ENCODE measurements at regions not wholly inside any gene's neighbourhood (a gene's known extent, or its start where the extent isn't known, plus 50 kb on each side); places are given as distances from the start of the nearest gene placed in this dataset.

DNA sequence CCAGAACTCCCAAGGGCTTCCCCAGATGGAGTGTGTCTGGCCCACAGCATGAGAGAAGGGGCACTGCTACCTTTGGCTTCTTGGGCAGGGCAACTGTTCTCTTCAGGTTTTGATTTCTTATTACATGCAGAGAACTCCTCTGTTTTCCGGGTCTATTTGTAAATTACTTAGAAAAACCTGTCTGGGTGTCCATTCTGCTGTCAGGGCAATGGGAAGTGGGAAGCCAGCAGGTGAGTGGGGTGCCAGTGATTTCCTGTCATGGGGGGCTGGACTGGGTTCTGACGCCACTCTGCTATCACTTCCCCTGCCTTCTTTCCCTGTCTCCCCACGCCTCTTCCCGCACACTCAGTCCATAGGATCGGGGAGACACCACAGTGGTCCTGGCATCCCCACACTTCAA, 58.0 kb upstream of the LGALSL start:
- peaks cover 19% of the 10 kb centered on the region for H3K27me3 ChIP-seq (ENCODE audit: control insufficient read depth, insufficient read depth, low read length)
- TF ChIP-seq, protein P1, sequence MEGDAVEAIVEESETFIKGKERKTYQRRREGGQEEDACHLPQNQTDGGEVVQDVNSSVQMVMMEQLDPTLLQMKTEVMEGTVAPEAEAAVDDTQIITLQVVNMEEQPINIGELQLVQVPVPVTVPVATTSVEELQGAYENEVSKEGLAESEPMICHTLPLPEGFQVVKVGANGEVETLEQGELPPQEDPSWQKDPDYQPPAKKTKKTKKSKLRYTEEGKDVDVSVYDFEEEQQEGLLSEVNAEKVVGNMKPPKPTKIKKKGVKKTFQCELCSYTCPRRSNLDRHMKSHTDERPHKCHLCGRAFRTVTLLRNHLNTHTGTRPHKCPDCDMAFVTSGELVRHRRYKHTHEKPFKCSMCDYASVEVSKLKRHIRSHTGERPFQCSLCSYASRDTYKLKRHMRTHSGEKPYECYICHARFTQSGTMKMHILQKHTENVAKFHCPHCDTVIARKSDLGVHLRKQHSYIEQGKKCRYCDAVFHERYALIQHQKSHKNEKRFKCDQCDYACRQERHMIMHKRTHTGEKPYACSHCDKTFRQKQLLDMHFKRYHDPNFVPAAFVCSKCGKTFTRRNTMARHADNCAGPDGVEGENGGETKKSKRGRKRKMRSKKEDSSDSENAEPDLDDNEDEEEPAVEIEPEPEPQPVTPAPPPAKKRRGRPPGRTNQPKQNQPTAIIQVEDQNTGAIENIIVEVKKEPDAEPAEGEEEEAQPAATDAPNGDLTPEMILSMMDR (IDR thresholded peaks at IDR 0.05; ENCODE audit: insufficient read depth, low read depth, low read length), result no peak
- no peak overlapping the region for H3K4me3 ChIP-seq (ENCODE audit: low read depth, low read length)
- ChIA-PET CTCF (no interaction called here), POLR2A (no interaction called here)
- DNase-seq (ENCODE audit: low read depth), result no peak
- no peaks in the 10 kb centered on the region for H3K36me3 ChIP-seq (ENCODE audit: control insufficient read depth, insufficient read depth, low read length)

DNA sequence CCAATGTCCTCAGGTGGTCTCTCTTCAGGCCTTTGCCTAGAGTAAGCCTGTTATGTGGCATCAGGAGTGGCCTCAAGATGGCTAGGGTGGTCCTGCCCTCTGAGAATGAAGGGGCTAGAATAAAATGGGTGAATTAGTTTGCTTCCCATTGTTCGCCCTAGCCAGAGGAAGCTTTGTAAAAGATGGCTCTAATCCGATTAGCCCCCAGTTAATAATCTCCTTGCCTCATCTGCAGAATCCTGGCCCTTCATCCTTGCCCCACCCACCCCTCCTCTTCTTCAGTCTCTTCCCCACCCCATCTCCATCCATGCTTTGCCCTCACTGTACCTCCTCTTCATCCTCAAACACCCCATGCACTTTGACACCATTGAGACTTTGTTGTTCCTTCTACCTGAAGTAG, 57.4 kb upstream of the LGALSL start:
- TF ChIP-seq, protein P1 (IDR thresholded peaks at IDR 0.05; ENCODE audit: insufficient read depth, low read depth, low read length), result no peak
- DNase-seq (ENCODE audit: low read depth), result no peak
- no peak overlapping the region for H3K4me3 ChIP-seq (ENCODE audit: low read depth, low read length)
- ChIA-PET CTCF (no interaction called here), POLR2A (no interaction called here)
- H3K27me3 ChIP-seq (ENCODE audit: control insufficient read depth, insufficient read depth, low read length), result peaks cover 19% of the 10 kb centered on the region
- no peaks in the 10 kb centered on the region for H3K36me3 ChIP-seq (ENCODE audit: control insufficient read depth, insufficient read depth, low read length)

DNA sequence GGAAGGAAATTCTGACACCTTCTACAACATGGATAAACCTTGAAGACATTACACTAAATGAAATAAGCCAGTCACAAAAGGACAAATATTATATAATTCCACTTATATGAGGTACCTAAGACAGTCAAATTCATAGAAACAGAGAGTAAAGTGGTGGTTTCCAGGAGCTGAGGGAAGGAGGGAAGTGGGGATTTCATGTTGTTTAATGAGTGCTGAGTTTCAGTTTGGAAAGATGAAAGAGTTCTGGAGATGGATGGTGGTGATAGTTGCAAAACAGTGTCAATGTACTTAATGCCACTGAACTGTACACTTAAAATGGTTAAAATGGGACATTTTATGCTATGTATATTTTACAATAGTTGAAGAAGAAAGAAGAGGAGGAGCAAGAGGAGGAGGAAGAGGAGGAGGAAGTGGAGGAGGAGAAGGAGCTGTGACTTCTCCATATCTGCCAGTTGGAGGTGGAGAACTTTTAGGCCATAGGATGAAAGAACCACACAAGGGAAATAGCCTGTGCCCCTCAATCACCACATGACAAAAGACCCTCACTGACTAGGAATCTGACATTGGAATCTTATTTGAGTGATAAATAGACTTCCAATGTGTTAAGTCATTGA, 55.3 kb upstream of the LGALSL start:
- ChIA-PET CTCF (no interaction called here), POLR2A (no interaction called here)
- TF ChIP-seq, protein P1 (IDR thresholded peaks at IDR 0.05; ENCODE audit: insufficient read depth, low read depth, low read length), result no peak

DNA sequence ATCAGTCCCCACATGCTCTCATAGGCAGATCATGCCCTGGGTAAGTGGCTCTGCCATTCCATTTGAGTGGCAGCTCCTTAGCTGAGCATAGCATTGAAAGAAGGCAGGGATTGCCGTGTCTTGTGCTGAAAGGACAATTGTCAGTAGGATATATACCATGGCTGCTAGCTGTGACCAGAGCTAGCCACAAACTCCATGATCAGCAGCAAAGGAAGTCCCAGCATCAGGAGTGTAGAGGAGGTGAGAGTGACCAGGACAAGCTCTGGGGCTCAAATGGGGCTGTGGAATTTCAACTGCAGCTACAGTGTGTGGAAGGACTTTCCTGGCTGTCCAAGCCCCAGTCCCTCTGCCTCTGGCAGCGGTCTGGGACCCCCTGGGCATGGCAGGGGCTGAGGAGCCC, 54.4 kb upstream of the LGALSL start:
- Histone ChIP-seq H3K36me3 (ENCODE audit: control insufficient read depth, insufficient read depth, low read length) (no peaks in the 10 kb centered on the region), H3K4me3 (ENCODE audit: low read depth, low read length) (no peak overlapping the region), H3K27me3 (ENCODE audit: control insufficient read depth, insufficient read depth, low read length) (peaks cover 17% of the 10 kb centered on the region)
- CTCF ChIA-PET, result interaction anchor here (1.1 kb wide), 1 partner anchor 11 kb away, joined by 3 read pairs; no protein-coding TSS in a partner anchor
- TF ChIP-seq, protein P1 (IDR thresholded peaks at IDR 0.05; ENCODE audit: insufficient read depth, low read depth, low read length), result no peak
- no peak for DNase-seq (ENCODE audit: low read depth)
- POLR2A ChIA-PET, result no interaction called here

More for the DNA sequence above, 55.3 kb upstream of the LGALSL start:
- peaks cover 19% of the 10 kb centered on the region for H3K27me3 ChIP-seq (ENCODE audit: control insufficient read depth, insufficient read depth, low read length)
- no peak for DNase-seq (ENCODE audit: low read depth)
- no peaks in the 10 kb centered on the region for H3K36me3 ChIP-seq (ENCODE audit: control insufficient read depth, insufficient read depth, low read length)
- no peak overlapping the region for H3K4me3 ChIP-seq (ENCODE audit: low read depth, low read length)

DNA sequence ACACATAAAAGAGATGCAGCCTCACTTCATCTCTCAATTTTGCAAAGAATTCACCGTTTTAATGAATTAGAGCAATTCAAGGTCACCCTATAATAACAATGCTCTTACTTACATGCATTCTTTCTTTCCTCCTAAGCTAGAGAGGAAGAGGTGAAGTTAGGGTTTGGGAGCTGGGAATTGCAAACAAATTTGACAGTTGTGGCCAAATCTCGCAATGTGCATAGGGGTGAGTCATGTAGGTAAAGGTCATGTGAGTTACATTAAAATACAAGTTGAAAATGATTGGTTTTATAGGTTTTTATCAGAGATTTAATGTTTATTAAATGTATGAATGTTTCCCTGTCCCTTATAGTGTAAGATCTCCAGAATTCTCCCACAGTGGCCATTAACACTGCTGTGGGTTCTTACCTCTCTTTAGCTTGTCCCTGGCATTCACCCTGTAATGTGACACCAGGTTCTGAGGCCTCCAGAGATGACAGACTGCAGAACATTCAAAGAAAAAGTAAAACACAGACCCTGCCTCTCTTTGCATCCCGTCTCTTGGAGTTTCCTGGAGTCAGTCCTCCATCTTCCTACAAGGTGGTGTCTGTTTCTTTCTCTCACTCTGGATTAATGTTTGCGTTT, 53.7 kb upstream of the LGALSL start:
- ChIA-PET CTCF (interaction anchor here (1.1 kb wide), 1 partner anchor 11 kb away, joined by 3 read pairs; no protein-coding TSS in a partner anchor), POLR2A (no interaction called here)
- Histone ChIP-seq H3K4me3 (ENCODE audit: low read depth, low read length) (no peak overlapping the region), H3K27me3 (ENCODE audit: control insufficient read depth, insufficient read depth, low read length) (peaks cover 17% of the 10 kb centered on the region), H3K36me3 (ENCODE audit: control insufficient read depth, insufficient read depth, low read length) (no peaks in the 10 kb centered on the region)
- no peak for DNase-seq (ENCODE audit: low read depth)
- TF ChIP-seq, protein P1 (IDR thresholded peaks at IDR 0.05; ENCODE audit: insufficient read depth, low read depth, low read length), result no peak
